Astrocyte (in vitro differentiated cells and primary cell): ENCODE measurements at regions not wholly inside any gene's neighbourhood (a gene's known extent, or its start where the extent isn't known, plus 50 kb on each side); places are given as distances from the start of the nearest gene placed in this dataset.

ENCODE experiments used
- DNase-seq: peaks from one replicate; pipeline ENCODE4 v3.0.0-alpha.2; 2010; ENCODE audit warnings: low read depth
- FAIRE-seq: peaks from 2 replicates; lab custom pipeline; 2011; peaks lifted over from hg19 to GRCh38; lab: Jason Lieb, UNC
- H2AFZ ChIP-seq: 2 replicates; pipeline ENCODE4 v1.6.0; 2012; ENCODE audit warnings: low read depth, low read length, inconsistent platforms
- H3K27ac ChIP-seq: 2 replicates; pipeline ENCODE4 v1.5.1; 2011; ENCODE audit warnings: low read depth, low read length, inconsistent platforms
- H3K27me3 ChIP-seq: 2 replicates; pipeline ENCODE4 v1.6.0; 2011; ENCODE audit warnings: low read length, inconsistent platforms; ENCODE audit not compliant: insufficient read depth
- H3K36me3 ChIP-seq: 2 replicates; pipeline ENCODE4 v1.5.1; 2011; ENCODE audit warnings: low read length, inconsistent platforms; ENCODE audit not compliant: insufficient read depth
- H3K4me1 ChIP-seq: 2 replicates; pipeline ENCODE4 v1.5.1; 2011; ENCODE audit warnings: low read length, inconsistent platforms; ENCODE audit not compliant: insufficient read depth
- H3K4me2 ChIP-seq: 2 replicates; pipeline ENCODE4 v1.6.0; 2012; ENCODE audit warnings: low read length, inconsistent platforms
- H3K4me3 ChIP-seq: 2 replicates; pipeline ENCODE4 v1.5.1; 2011; ENCODE audit warnings: low read depth, mild to moderate bottlenecking, low read length, inconsistent platforms; ENCODE audit not compliant: insufficient read depth
- H3K79me2 ChIP-seq: 2 replicates; pipeline ENCODE4 v1.6.0; 2012; ENCODE audit warnings: mild to moderate bottlenecking, low read length, inconsistent platforms; ENCODE audit not compliant: insufficient read depth
- H3K9ac ChIP-seq: 2 replicates; pipeline ENCODE4 v1.6.0; 2012; ENCODE audit warnings: mild to moderate bottlenecking, low read length, inconsistent platforms
- H3K9me3 ChIP-seq: 2 replicates; pipeline ENCODE4 v1.5.1; 2012; ENCODE audit warnings: low read depth, mild to moderate bottlenecking, low read length, inconsistent platforms; ENCODE audit not compliant: insufficient read depth
- H4K20me1 ChIP-seq: 2 replicates; pipeline ENCODE4 v1.6.0; 2012; ENCODE audit warnings: low read length, inconsistent platforms; ENCODE audit not compliant: insufficient read depth
- H3K27ac Mint-ChIP-seq: one replicate; pipeline ENCODE4 v1.8.0; 2021; ENCODE audit warnings: mild to moderate bottlenecking, mixed read lengths; ENCODE audit not compliant: unreplicated experiment
- H3K27me3 Mint-ChIP-seq: one replicate; pipeline ENCODE4 v1.8.0; 2021; ENCODE audit warnings: low read depth, mixed read lengths; ENCODE audit not compliant: unreplicated experiment
- H3K36me3 Mint-ChIP-seq: one replicate; pipeline ENCODE4 v1.8.0; 2021; ENCODE audit warnings: low read depth, mixed read lengths; ENCODE audit not compliant: unreplicated experiment
- H3K4me1 Mint-ChIP-seq: one replicate; pipeline ENCODE4 v1.8.0; 2021; ENCODE audit warnings: low read depth, mixed read lengths; ENCODE audit not compliant: unreplicated experiment
- H3K4me3 Mint-ChIP-seq: one replicate; pipeline ENCODE4 v1.8.0; 2021; ENCODE audit warnings: mild to moderate bottlenecking, moderate library complexity, mixed read lengths; ENCODE audit not compliant: unreplicated experiment
- H3K9me3 Mint-ChIP-seq: one replicate; pipeline ENCODE4 v1.8.0; 2021; ENCODE audit warnings: mild to moderate bottlenecking, mixed read lengths; ENCODE audit not compliant: unreplicated experiment
- EZH2 ChIP-seq: IDR thresholded peaks from 2 replicates; pipeline ENCODE4 v1.6.1; 2012; ENCODE audit warnings: mild to moderate bottlenecking, low read length, inconsistent platforms; ENCODE audit not compliant: insufficient read depth
- TF ChIP-seq, protein P1 (sequence below): IDR thresholded peaks from 2 replicates; pipeline ENCODE4 v1.5.1; 2011; ENCODE audit warnings: low read depth, mild to moderate bottlenecking, inconsistent platforms, low read length, moderate library complexity; ENCODE audit not compliant: insufficient read depth

DNA sequence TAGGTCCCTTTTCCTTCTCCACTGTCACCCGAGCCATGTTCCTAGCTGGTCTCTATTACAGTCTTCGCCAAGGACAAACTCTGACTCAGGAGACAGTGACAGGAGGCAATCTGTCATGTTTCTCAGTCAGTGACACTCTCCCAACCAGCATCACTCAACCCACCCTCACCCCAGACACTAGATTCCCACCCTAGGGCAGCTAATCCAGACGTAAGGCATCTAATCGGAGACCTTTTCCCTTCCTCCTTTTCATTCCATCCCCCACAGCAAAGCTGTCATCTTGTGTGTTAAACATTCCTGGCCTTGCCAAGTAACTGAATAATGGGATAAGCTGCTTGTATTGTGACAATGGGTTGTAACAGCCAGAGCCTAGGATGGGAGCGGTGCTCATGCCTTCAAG lies 95.2 kb downstream of the SNX18 start:
- no peak overlapping the region for H3K9ac ChIP-seq
- no peak for FAIRE-seq
- H3K27me3 ChIP-seq: no peaks in the 10 kb centered on the region
- DNase-seq: no peak
- no peaks in the 10 kb centered on the region for H4K20me1 ChIP-seq
- TF ChIP-seq, protein P1, sequence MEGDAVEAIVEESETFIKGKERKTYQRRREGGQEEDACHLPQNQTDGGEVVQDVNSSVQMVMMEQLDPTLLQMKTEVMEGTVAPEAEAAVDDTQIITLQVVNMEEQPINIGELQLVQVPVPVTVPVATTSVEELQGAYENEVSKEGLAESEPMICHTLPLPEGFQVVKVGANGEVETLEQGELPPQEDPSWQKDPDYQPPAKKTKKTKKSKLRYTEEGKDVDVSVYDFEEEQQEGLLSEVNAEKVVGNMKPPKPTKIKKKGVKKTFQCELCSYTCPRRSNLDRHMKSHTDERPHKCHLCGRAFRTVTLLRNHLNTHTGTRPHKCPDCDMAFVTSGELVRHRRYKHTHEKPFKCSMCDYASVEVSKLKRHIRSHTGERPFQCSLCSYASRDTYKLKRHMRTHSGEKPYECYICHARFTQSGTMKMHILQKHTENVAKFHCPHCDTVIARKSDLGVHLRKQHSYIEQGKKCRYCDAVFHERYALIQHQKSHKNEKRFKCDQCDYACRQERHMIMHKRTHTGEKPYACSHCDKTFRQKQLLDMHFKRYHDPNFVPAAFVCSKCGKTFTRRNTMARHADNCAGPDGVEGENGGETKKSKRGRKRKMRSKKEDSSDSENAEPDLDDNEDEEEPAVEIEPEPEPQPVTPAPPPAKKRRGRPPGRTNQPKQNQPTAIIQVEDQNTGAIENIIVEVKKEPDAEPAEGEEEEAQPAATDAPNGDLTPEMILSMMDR: no peak
- TF ChIP-seq EZH2: no peak
- Mint-ChIP-seq H3K27ac (no peak overlapping the region), H3K4me1 (peaks cover 21% of the 10 kb centered on the region), H3K4me3 (no peak overlapping the region), H3K27me3 (no peaks in the 10 kb centered on the region), H3K9me3 (peaks cover 5% of the 10 kb centered on the region), H3K36me3 (no peaks in the 10 kb centered on the region)
- H2AFZ ChIP-seq: no peak overlapping the region
- H3K27ac ChIP-seq: no peak overlapping the region
- H3K9me3 ChIP-seq: no peaks in the 10 kb centered on the region
- H3K4me2 ChIP-seq: no peak overlapping the region
- no peak overlapping the region for H3K4me3 ChIP-seq
- no peaks in the 10 kb centered on the region for H3K79me2 ChIP-seq
- H3K4me1 ChIP-seq: peaks cover 8% of the 10 kb centered on the region
- no peaks in the 10 kb centered on the region for H3K36me3 ChIP-seq

DNA sequence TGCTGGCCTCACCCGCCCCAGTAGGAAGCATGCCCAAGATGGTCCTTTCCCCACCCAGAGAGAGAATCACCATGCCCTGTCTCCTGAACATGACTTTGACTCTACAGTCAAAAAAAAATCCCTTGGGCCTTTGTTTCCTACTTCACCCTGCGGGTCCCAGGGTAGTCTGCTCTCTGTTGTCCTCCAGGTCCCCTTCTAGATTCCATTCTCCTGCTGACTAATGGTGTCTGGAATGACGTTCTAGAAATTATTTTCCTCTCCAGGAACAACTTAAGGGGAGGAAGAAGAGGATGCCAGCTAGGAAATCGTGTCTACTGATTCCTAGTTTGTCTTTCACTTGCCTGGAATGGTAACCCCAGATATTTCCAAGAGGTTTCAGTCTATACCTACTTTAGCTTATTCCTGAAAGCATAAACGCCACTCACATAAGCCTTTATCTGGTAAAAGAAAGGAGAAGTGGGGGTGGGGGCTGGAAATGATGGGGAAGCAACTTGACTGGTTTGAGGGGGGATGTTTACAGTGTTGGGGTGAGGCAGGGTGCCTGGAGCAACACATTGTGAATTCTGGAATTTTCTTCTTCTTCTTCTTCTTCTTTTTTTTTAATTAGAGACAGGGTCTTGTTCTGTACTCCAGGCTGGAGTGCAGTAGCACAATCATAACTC lies 93.9 kb downstream of the SNX18 start:
- Histone ChIP-seq H3K9me3 (no peaks in the 10 kb centered on the region), H2AFZ (no peak overlapping the region), H3K4me1 (peaks cover 8% of the 10 kb centered on the region), H4K20me1 (no peaks in the 10 kb centered on the region), H3K9ac (no peak overlapping the region), H3K27ac (no peak overlapping the region), H3K79me2 (no peaks in the 10 kb centered on the region), H3K4me2 (peak overlapping the region; percentile 14), H3K36me3 (no peaks in the 10 kb centered on the region), H3K4me3 (no peak overlapping the region), H3K27me3 (no peaks in the 10 kb centered on the region)
- H3K4me3 Mint-ChIP-seq: no peak overlapping the region
- H3K36me3 Mint-ChIP-seq: no peaks in the 10 kb centered on the region
- FAIRE-seq (peak; percentile 54), DNase-seq (peak; percentile 44)
- H3K4me1 Mint-ChIP-seq: peaks cover 21% of the 10 kb centered on the region
- no peaks in the 10 kb centered on the region for H3K27me3 Mint-ChIP-seq
- H3K27ac Mint-ChIP-seq: peak overlapping the region; percentile 83
- peaks cover 5% of the 10 kb centered on the region for H3K9me3 Mint-ChIP-seq
- TF ChIP-seq EZH2: no peak
- TF ChIP-seq, protein P1: no peak
